GM18951 (cell line): ENCODE measurements at regions not wholly inside any gene's neighbourhood (a gene's known extent, or its start where the extent isn't known, plus 50 kb on each side); places are given as distances from the start of the nearest gene placed in this dataset.

ENCODE experiments used
- POLR2A ChIP-seq: IDR thresholded peaks from 4 replicates; pipeline ENCODE4 v1.6.1; 2011; ENCODE audit warnings: mild to moderate bottlenecking; ENCODE audit not compliant: insufficient read length, insufficient read depth; ENCODE audit errors: extremely low read depth
- in situ Hi-C: fragments of 300-500 bp; cut with MboI; formaldehyde crosslinking; loops from one replicate; pipeline ENCODE4 v1.12.0; 2022; ENCODE audit warnings: low sequenced_read_pairs, mixed read lengths, inconsistent platforms; ENCODE audit not compliant: unreplicated experiment

- in situ Hi-C loops: no loop called here
- no peak for TF ChIP-seq POLR2A
These were observed 980.3 kb downstream of the EPHA3 start for GRCh38 chr3:90087703-90088102.

- TF ChIP-seq POLR2A: no peak
- in situ Hi-C loops: no loop called here
These were observed 984.1 kb downstream of the EPHA3 start for GRCh38 chr3:90091549-90091948.

- in situ Hi-C loops: no loop called here
- TF ChIP-seq POLR2A: no peak
These were observed 985.6 kb downstream of the EPHA3 start for GRCh38 chr3:90092994-90093393.

GRCh38 chr3:90095811-90096210, 988.4 kb downstream of the EPHA3 start:
- in situ Hi-C loops: no loop called here
- no peak for TF ChIP-seq POLR2A

- no peak for TF ChIP-seq POLR2A
- in situ Hi-C loops: no loop called here
These were observed 992.1 kb downstream of the EPHA3 start for GRCh38 chr3:90099493-90099892.

- TF ChIP-seq POLR2A: no peak
- in situ Hi-C loops: no loop called here
These were observed 994.7 kb downstream of the EPHA3 start for GRCh38 chr3:90102146-90102545.

- TF ChIP-seq POLR2A: no peak
- in situ Hi-C loops: no loop called here
These were observed 1013.9 kb downstream of the EPHA3 start for GRCh38 chr3:90121326-90121725.

- TF ChIP-seq POLR2A: no peak
- in situ Hi-C loops: no loop called here
These were observed 1021.0 kb downstream of the EPHA3 start for GRCh38 chr3:90128391-90128790.

GRCh38 chr3:90129730-90130129, 1022.3 kb downstream of the EPHA3 start:
- no peak for TF ChIP-seq POLR2A
- in situ Hi-C loops: no loop called here

- in situ Hi-C loops: no loop called here
- no peak for TF ChIP-seq POLR2A
These were observed 1024.8 kb downstream of the EPHA3 start for GRCh38 chr3:90132197-90132596.

- no peak for TF ChIP-seq POLR2A
- in situ Hi-C loops: no loop called here
These were observed 1026.7 kb downstream of the EPHA3 start for GRCh38 chr3:90134090-90134489.

GRCh38 chr3:90136456-90137191, 1029.2 kb downstream of the EPHA3 start:
- no peak for TF ChIP-seq POLR2A
- in situ Hi-C loops: no loop called here

- in situ Hi-C loops: no loop called here
- no peak for TF ChIP-seq POLR2A
These were observed 1037.9 kb downstream of the EPHA3 start for GRCh38 chr3:90145094-90145860.

- in situ Hi-C loops: loop anchor here (25.0 kb wide), 1 partner anchor 1968 kb away; no protein-coding TSS in a partner anchor
- TF ChIP-seq POLR2A: no peak
These were observed 1072.7 kb downstream of the EPHA3 start for GRCh38 chr3:90180096-90180495.

GRCh38 chr3:90180543-90180942, 1073.1 kb downstream of the EPHA3 start:
- in situ Hi-C loops: loop anchor here (25.0 kb wide), 1 partner anchor 1968 kb away; no protein-coding TSS in a partner anchor
- TF ChIP-seq POLR2A: no peak

- in situ Hi-C loops: loop anchor here (25.0 kb wide), 1 partner anchor 1970 kb away; no protein-coding TSS in a partner anchor
These were observed 1075.0 kb downstream of the EPHA3 start for GRCh38 chr3:90182291-90182976.
